CD14-positive monocyte (primary cell): ENCODE measurements at regions not wholly inside any gene's neighbourhood (a gene's known extent, or its start where the extent isn't known, plus 50 kb on each side); places are given as distances from the start of the nearest gene placed in this dataset.

Source experiments
- DNase-seq, 3 donors: peaks; one replicate each; pipeline ENCODE4 v3.0.0-alpha.2; 2011 to 2022
- H2AFZ ChIP-seq: 2 replicates; pipeline ENCODE4 v1.6.0; 2012; ENCODE audit warnings: mild to moderate bottlenecking, low read depth, low read length, inconsistent platforms; ENCODE audit not compliant: insufficient read depth, poor library complexity, severe bottlenecking
- H3K27ac ChIP-seq, 2 donors: 1 replicate in 1 of 2; 2 replicates in 1 of 2; pipeline ENCODE4 v1.5.1; 2012 to 2013; ENCODE audit warnings: low read length in 2 of 2, control low read depth in 1 of 2, inconsistent platforms in 1 of 2, low read depth in 1 of 2, mild to moderate bottlenecking in 1 of 2
- H3K27me3 ChIP-seq, 2 donors: one replicate each; pipeline versions ENCODE4 v1.6.0 to v1.6.1; 2011 to 2013; ENCODE audit warnings: low read length in 2 of 2; ENCODE audit not compliant: control insufficient read depth in 2 of 2, insufficient read depth in 2 of 2
- H3K36me3 ChIP-seq, 2 donors: replicated peaks in 1 of 2; 1 replicate in 1 of 2; 2 replicates in 1 of 2; pipeline versions ENCODE4 v1.5.1 to v1.6.1; 2012 to 2013; ENCODE audit warnings: low read length in 2 of 2, control low read depth in 1 of 2, inconsistent platforms in 1 of 2, mild to moderate bottlenecking in 1 of 2; ENCODE audit not compliant: insufficient read depth in 2 of 2, control insufficient read depth in 1 of 2
- H3K4me1 ChIP-seq, 2 donors: 1 replicate in 1 of 2; 2 replicates in 1 of 2; pipeline versions ENCODE4 v1.5.1 to v1.6.1; 2012 to 2013; ENCODE audit warnings: low read length in 2 of 2, control low read depth in 1 of 2, inconsistent platforms in 1 of 2, mild to moderate bottlenecking in 1 of 2, moderate library complexity in 1 of 2; ENCODE audit not compliant: insufficient read depth in 2 of 2, control insufficient read depth in 1 of 2
- H3K4me2 ChIP-seq: replicated peaks from 2 replicates; pipeline ENCODE3; 2012; ENCODE audit warnings: low read length, moderate library complexity, mild to moderate bottlenecking; ENCODE audit not compliant: poor library complexity, severe bottlenecking; ENCODE audit errors: extremely low read depth
- H3K4me3 ChIP-seq, 3 experiments: fragments of 200-600 bp in 1 of 3; sonication (generic) in 1 of 3; replicated peaks in 1 of 3; 1 replicate in 2 of 3; 2 replicates in 1 of 3; pipeline ENCODE4 v1.5.1; 2011 to 2013; ENCODE audit warnings: low read length in 3 of 3, mild to moderate bottlenecking in 3 of 3, control low read depth in 2 of 3, low read depth in 2 of 3, inconsistent platforms in 1 of 3, moderate library complexity in 1 of 3
- H3K79me2 ChIP-seq: 2 replicates; pipeline ENCODE4 v1.6.0; 2012; ENCODE audit warnings: mild to moderate bottlenecking, control low read depth, inconsistent platforms, low read length, moderate library complexity; ENCODE audit not compliant: insufficient read depth
- H3K9ac ChIP-seq: 2 replicates; pipeline ENCODE4 v1.6.0; 2017; ENCODE audit warnings: low read length, mild to moderate bottlenecking; ENCODE audit not compliant: insufficient read depth, poor library complexity, severe bottlenecking
- H3K9me3 ChIP-seq, 2 donors: replicated peaks in 1 of 2; 1 replicate in 1 of 2; 2 replicates in 1 of 2; pipeline versions ENCODE4 v1.5.1 to v1.6.1; 2012 to 2013; ENCODE audit warnings: low read length in 2 of 2, control low read depth in 1 of 2; ENCODE audit not compliant: control insufficient read depth in 1 of 2, insufficient read depth in 1 of 2
- H4K20me1 ChIP-seq: 2 replicates; pipeline ENCODE4 v1.6.0; 2012; ENCODE audit warnings: mild to moderate bottlenecking, low read length, control low read depth, moderate library complexity; ENCODE audit not compliant: insufficient read depth
- H3K27ac Mint-ChIP-seq, 7 donors: one replicate each; pipeline ENCODE4 v1.8.0; 2020; ENCODE audit warnings: mild to moderate bottlenecking in 7 of 7, mixed read lengths in 7 of 7, moderate library complexity in 6 of 7, inconsistent platforms in 2 of 7
- H3K27me3 Mint-ChIP-seq, 3 donors: one replicate each; pipeline ENCODE4 v1.8.0; 2021 to 2022; ENCODE audit warnings: low read depth in 3 of 3, mild to moderate bottlenecking in 3 of 3, mixed read lengths in 3 of 3, moderate library complexity in 3 of 3, inconsistent platforms in 1 of 3
- H3K36me3 Mint-ChIP-seq, 2 donors: one replicate each; pipeline ENCODE4 v1.8.0; 2020; ENCODE audit warnings: mixed read lengths in 2 of 2, inconsistent platforms in 1 of 2, mild to moderate bottlenecking in 1 of 2
- H3K4me1 Mint-ChIP-seq: one replicate; pipeline ENCODE4 v1.8.0; 2020; ENCODE audit warnings: mild to moderate bottlenecking, mixed read lengths
- H3K4me3 Mint-ChIP-seq, 2 donors: one replicate each; pipeline ENCODE4 v1.8.0; 2020; ENCODE audit warnings: mild to moderate bottlenecking in 2 of 2, mixed read lengths in 2 of 2, moderate library complexity in 1 of 2
- H3K9me3 Mint-ChIP-seq, 7 donors: one replicate each; pipeline ENCODE4 v1.8.0; 2020 to 2022; ENCODE audit warnings: mixed read lengths in 7 of 7, mild to moderate bottlenecking in 6 of 7, moderate library complexity in 6 of 7, inconsistent platforms in 2 of 7
- WGBS: methylation state at CpG from one replicate; pipeline ENCODE4 v1.1.5; 2013; ENCODE audit warnings: missing lambda C conversion rate; ENCODE audit not compliant: insufficient coverage; 5-methylcytosine and 5-hydroxymethylcytosine counted together
- intact Hi-C, 2 donors: fragments of 100-400 bp; cut with micrococcal nuclease; formaldehyde crosslinking; loops; one replicate each; pipeline versions ENCODE4 v1.15.0 to v1.15.1; 2023
- TF ChIP-seq, protein P1 (sequence below): fragments of 200-600 bp; IDR thresholded peaks from one replicate; pipeline ENCODE4 v1.8.0; 2022; ENCODE audit warnings: antibody characterized with exemption, mild to moderate bottlenecking

- TF ChIP-seq, protein P1, sequence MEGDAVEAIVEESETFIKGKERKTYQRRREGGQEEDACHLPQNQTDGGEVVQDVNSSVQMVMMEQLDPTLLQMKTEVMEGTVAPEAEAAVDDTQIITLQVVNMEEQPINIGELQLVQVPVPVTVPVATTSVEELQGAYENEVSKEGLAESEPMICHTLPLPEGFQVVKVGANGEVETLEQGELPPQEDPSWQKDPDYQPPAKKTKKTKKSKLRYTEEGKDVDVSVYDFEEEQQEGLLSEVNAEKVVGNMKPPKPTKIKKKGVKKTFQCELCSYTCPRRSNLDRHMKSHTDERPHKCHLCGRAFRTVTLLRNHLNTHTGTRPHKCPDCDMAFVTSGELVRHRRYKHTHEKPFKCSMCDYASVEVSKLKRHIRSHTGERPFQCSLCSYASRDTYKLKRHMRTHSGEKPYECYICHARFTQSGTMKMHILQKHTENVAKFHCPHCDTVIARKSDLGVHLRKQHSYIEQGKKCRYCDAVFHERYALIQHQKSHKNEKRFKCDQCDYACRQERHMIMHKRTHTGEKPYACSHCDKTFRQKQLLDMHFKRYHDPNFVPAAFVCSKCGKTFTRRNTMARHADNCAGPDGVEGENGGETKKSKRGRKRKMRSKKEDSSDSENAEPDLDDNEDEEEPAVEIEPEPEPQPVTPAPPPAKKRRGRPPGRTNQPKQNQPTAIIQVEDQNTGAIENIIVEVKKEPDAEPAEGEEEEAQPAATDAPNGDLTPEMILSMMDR, result no peak
- Histone ChIP-seq H3K27me3 (no peaks in the 10 kb centered on the region), H3K9ac (no peak overlapping the region), H3K36me3 (no peaks in the 10 kb centered on the region), H3K4me1 (no peaks in the 10 kb centered on the region), H3K27ac (no peak overlapping the region), H3K9me3 (no peaks in the 10 kb centered on the region), H2AFZ (no peak overlapping the region), H3K4me2 (no peak overlapping the region), H3K4me3 (no peak overlapping the region), H4K20me1 (no peaks in the 10 kb centered on the region), H3K79me2 (no peaks in the 10 kb centered on the region)
- no peak overlapping the region for H3K27ac Mint-ChIP-seq
- no peaks in the 10 kb centered on the region for H3K36me3 Mint-ChIP-seq
- no peak for DNase-seq
- no peak overlapping the region for H3K4me3 Mint-ChIP-seq
- intact Hi-C loops, result no loop called here
- H3K9me3 Mint-ChIP-seq, result no peaks in the 10 kb centered on the region
- H3K27me3 Mint-ChIP-seq, result peaks cover 0 to 2% (median under 1%) of the 10 kb centered on the region in 3 donors
- no peaks in the 10 kb centered on the region for H3K4me1 Mint-ChIP-seq
- WGBS, result no CpG with 5 or more reads among the region's 2 CpGs
Observed at GRCh38 chr11:109864834-109865547, 228.2 kb upstream of the ZC3H12C start.

DNA sequence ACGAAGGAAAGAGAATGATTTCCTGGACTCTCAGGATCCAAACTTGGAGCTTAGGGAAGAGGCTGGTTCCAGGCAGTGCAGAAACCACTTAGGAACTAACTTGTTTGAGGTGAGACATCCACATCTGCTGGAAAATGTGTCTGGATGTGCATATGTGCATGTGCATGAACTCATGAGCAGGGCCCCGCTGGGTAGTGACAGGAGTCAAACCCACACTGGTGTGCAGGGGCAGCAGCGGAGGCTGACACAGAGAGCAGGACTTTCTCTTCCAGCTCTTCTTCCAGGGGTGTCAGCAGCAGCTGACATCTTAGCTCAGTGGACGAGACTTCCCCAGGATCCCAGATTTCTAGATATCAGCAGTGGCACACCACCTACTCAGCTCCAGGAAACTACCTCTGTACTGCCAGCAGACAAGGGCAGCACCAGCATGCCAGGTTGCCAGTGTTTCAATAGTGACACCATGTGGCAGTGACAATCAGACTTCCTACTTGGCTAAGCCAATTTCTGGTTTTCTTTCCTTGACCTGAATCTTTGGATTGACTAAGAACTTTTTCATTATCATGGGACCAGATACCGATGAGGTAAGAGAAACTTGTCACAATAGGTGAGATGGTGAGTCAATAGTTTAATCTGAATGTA lies 227.5 kb upstream of the ZC3H12C start:
- Histone ChIP-seq H3K27ac (no peak overlapping the region), H3K27me3 (no peaks in the 10 kb centered on the region), H3K36me3 (no peaks in the 10 kb centered on the region), H3K4me2 (no peak overlapping the region), H3K9me3 (no peaks in the 10 kb centered on the region), H3K4me1 (no peaks in the 10 kb centered on the region), H3K9ac (no peak overlapping the region), H3K79me2 (no peaks in the 10 kb centered on the region), H2AFZ (no peak overlapping the region), H4K20me1 (no peaks in the 10 kb centered on the region), H3K4me3 (no peak overlapping the region)
- Mint-ChIP-seq H3K36me3 (no peaks in the 10 kb centered on the region), H3K4me1 (no peaks in the 10 kb centered on the region), H3K27ac (no peak overlapping the region), H3K9me3 (no peaks in the 10 kb centered on the region), H3K4me3 (no peak overlapping the region), H3K27me3 (peaks cover 0 to 2% (median 2%) of the 10 kb centered on the region in 3 donors)
- TF ChIP-seq, protein P1, result no peak
- no peak for DNase-seq
- intact Hi-C loops, result no loop called here
- 81% methylated on average over 5 of the region's 5 CpGs for WGBS
